ENCODE measurements at regions not wholly inside any gene's neighbourhood (a gene's known extent, or its start where the extent isn't known, plus 50 kb on each side); places are given as distances from the start of the nearest gene placed in this dataset.
A peak's percentile ranks its signal among the peaks of the same experiment; 100 is the strongest.

GRCh38 chr4:100816436-100817045 is 298.7 kb upstream of the EMCN start:
- Histone ChIP-seq H3K4me3 (no peak overlapping the region), H3K4me1 (no peaks in the 10 kb centered on the region), H3K27me3 (no peaks in the 10 kb centered on the region), H3K36me3 (no peaks in the 10 kb centered on the region), H3K27ac (no peak overlapping the region), H3K9me3 (no peaks in the 10 kb centered on the region)
- intact Hi-C loops (cut with DNase I): no loop called here
- no peak for TF ChIP-seq CTCF (IDR thresholded peaks at IDR 0.05)
- ATAC-seq (no peak), DNase-seq (peak in 2 of 4 donors; percentile 35 to 52)

GRCh38 chr4:100811046-100811445 is 293.2 kb upstream of the EMCN start:
- H3K27me3 ChIP-seq: no peaks in the 10 kb centered on the region
- H3K36me3 ChIP-seq: no peaks in the 10 kb centered on the region
- H3K4me3 ChIP-seq: no peak overlapping the region
- intact Hi-C loops (cut with DNase I): no loop called here
- ATAC-seq (no peak), DNase-seq (no peak)
- no peak overlapping the region for H3K27ac ChIP-seq
- no peaks in the 10 kb centered on the region for H3K9me3 ChIP-seq
- no peak for TF ChIP-seq CTCF (IDR thresholded peaks at IDR 0.05)
- no peaks in the 10 kb centered on the region for H3K4me1 ChIP-seq

- TF ChIP-seq CTCF (IDR thresholded peaks at IDR 0.05): no peak
- Histone ChIP-seq H3K4me1 (no peaks in the 10 kb centered on the region), H3K4me3 (no peak overlapping the region), H3K27ac (no peak overlapping the region), H3K27me3 (no peaks in the 10 kb centered on the region), H3K36me3 (no peaks in the 10 kb centered on the region), H3K9me3 (no peaks in the 10 kb centered on the region)
- DNase-seq: no peak
- intact Hi-C loops (cut with DNase I): no loop called here
- ATAC-seq: no peak
These were observed 291.7 kb upstream of the EMCN start for GRCh38 chr4:100809506-100809905.

GRCh38 chr4:100806988-100807387 is 289.2 kb upstream of the EMCN start:
- DNase-seq (no peak), ATAC-seq (no peak)
- H3K27me3 ChIP-seq: no peaks in the 10 kb centered on the region
- no peaks in the 10 kb centered on the region for H3K4me1 ChIP-seq
- peaks cover 0 to 3% of the 10 kb centered on the region in 2 donors for H3K9me3 ChIP-seq
- intact Hi-C loops (cut with DNase I): no loop called here
- H3K36me3 ChIP-seq: no peaks in the 10 kb centered on the region
- no peak overlapping the region for H3K4me3 ChIP-seq
- H3K27ac ChIP-seq: no peak overlapping the region
- TF ChIP-seq CTCF (IDR thresholded peaks at IDR 0.05): no peak

- H3K4me3 ChIP-seq: no peak overlapping the region
- intact Hi-C loops (cut with DNase I): no loop called here
- DNase-seq: no peak
- no peaks in the 10 kb centered on the region for H3K4me1 ChIP-seq
- H3K9me3 ChIP-seq: peaks cover 0 to 3% of the 10 kb centered on the region in 2 donors
- H3K27ac ChIP-seq: no peak overlapping the region
- no peak for TF ChIP-seq CTCF (IDR thresholded peaks at IDR 0.05)
- H3K36me3 ChIP-seq: no peaks in the 10 kb centered on the region
- no peak for ATAC-seq
- no peaks in the 10 kb centered on the region for H3K27me3 ChIP-seq
These were observed 287.7 kb upstream of the EMCN start for GRCh38 chr4:100805538-100805937.

All from left lung (tissue), 4 donors.